OCI-LY7 (cell line): ENCODE measurements at regions not wholly inside any gene's neighbourhood (a gene's known extent, or its start where the extent isn't known, plus 50 kb on each side); places are given as distances from the start of the nearest gene placed in this dataset.

Experiments used
- BruUV-seq: library from RNA; stranded (reverse); fragments of 400-500 nt; replicated peaks from 2 replicates; lab custom pipeline; 2021; lab: Mats Ljungman, UMichigan
- CTCF ChIA-PET: fragments of 300-600 bp; sonication (Branson Sonifier 250); formaldehyde crosslinking; loops from one replicate; lab custom pipeline; 2022; ENCODE audit warnings: antibody characterized with exemption; ENCODE audit not compliant: unreplicated experiment; lab: Charles Lee
- POLR2A ChIA-PET: fragments of 300-600 bp; sonication (Branson Sonifier 250); formaldehyde crosslinking; loops from one replicate; lab custom pipeline; 2022; ENCODE audit warnings: antibody characterized with exemption; lab: Charles Lee
- DNase-seq: peaks from one replicate; pipeline ENCODE4 v3.0.0-alpha.2; 2015; ENCODE audit warnings: low spot score
- H2AFZ ChIP-seq: fragments of 200-600 bp; sonication (generic), shearing (Covaris generic); 2 replicates; pipeline ENCODE4 v1.6.1; 2014; ENCODE audit warnings: mild to moderate bottlenecking, antibody characterized with exemption, low read length, moderate library complexity
- H3K27ac ChIP-seq: fragments of 200-600 bp; sonication (generic); 2 replicates; pipeline ENCODE4 v1.5.1; 2014; ENCODE audit warnings: mixed run types, low read depth, mild to moderate bottlenecking, moderate library complexity, low read length, inconsistent platforms; ENCODE audit not compliant: poor library complexity, severe bottlenecking
- H3K36me3 ChIP-seq: fragments of 200-600 bp; sonication (generic); 2 replicates; pipeline ENCODE4 v1.6.1; 2014; ENCODE audit warnings: mild to moderate bottlenecking, antibody characterized with exemption, low read length, moderate library complexity, mixed read lengths; ENCODE audit not compliant: insufficient read depth
- H3K4me1 ChIP-seq: fragments of 200-600 bp; sonication (generic); 2 replicates; pipeline ENCODE4 v1.5.1; 2014; ENCODE audit warnings: mild to moderate bottlenecking, low read length; ENCODE audit not compliant: insufficient read depth, poor library complexity, severe bottlenecking
- H3K4me2 ChIP-seq: fragments of 200-600 bp; sonication (generic); 2 replicates; pipeline ENCODE4 v1.6.1; 2014; ENCODE audit warnings: mild to moderate bottlenecking, low read length
- H3K4me3 ChIP-seq: fragments of 200-600 bp; sonication (generic); 2 replicates; pipeline ENCODE4 v1.5.1; 2014; ENCODE audit warnings: mild to moderate bottlenecking, low read depth, low read length; ENCODE audit not compliant: poor library complexity, severe bottlenecking
- H3K79me2 ChIP-seq: fragments of 200-600 bp; sonication (generic); 2 replicates; pipeline ENCODE4 v1.6.1; 2016; ENCODE audit warnings: low read depth, mild to moderate bottlenecking, low read length, moderate library complexity, mixed read lengths; ENCODE audit not compliant: insufficient read depth
- H3K9me2 ChIP-seq: fragments of 200-600 bp; sonication (generic); 2 replicates; pipeline ENCODE4 v1.6.1; 2016; ENCODE audit warnings: mild to moderate bottlenecking, low read length, mixed read lengths; ENCODE audit not compliant: insufficient read depth
- H3K9me3 ChIP-seq: fragments of 200-600 bp; sonication (generic); 2 replicates; pipeline ENCODE4 v1.6.1; 2014; ENCODE audit warnings: mild to moderate bottlenecking, mixed run types, low read length, mixed read lengths
- H4K20me1 ChIP-seq: fragments of 200-600 bp; sonication (generic); 2 replicates; pipeline ENCODE4 v1.6.1; 2014; ENCODE audit warnings: mild to moderate bottlenecking, antibody characterized with exemption, low read length, moderate library complexity, mixed read lengths; ENCODE audit not compliant: insufficient read depth
- EZH2phosphoT487 ChIP-seq: fragments of 200-600 bp; sonication (generic); IDR thresholded peaks from 2 replicates; pipeline ENCODE4 v1.6.1; 2018; ENCODE audit warnings: low read depth, borderline replicate concordance, mild to moderate bottlenecking, mixed run types, antibody characterized with exemption, low read length, moderate library complexity, mixed read lengths
- intact Hi-C: fragments of 100-400 bp; cut with micrococcal nuclease; formaldehyde crosslinking; loops from one replicate; pipeline ENCODE4 v1.10.0; 2022; ENCODE audit not compliant: unreplicated experiment
- TF ChIP-seq, protein P1 (sequence below): fragments of 200-600 bp; sonication (generic); conservative IDR thresholded peaks from 2 replicates; pipeline ENCODE4 v1.5.1; 2014; ENCODE audit warnings: mild to moderate bottlenecking, antibody characterized with exemption, low read length, moderate library complexity, mixed read lengths

- Histone ChIP-seq H3K9me3 (no peaks in the 10 kb centered on the region), H3K27ac (no peak overlapping the region), H2AFZ (no peak overlapping the region), H3K36me3 (no peaks in the 10 kb centered on the region), H3K4me3 (no peak overlapping the region), H3K9me2 (no peaks in the 10 kb centered on the region), H4K20me1 (no peaks in the 10 kb centered on the region), H3K4me1 (no peaks in the 10 kb centered on the region), H3K4me2 (no peak overlapping the region), H3K79me2 (no peaks in the 10 kb centered on the region)
- BruUV-seq, result no TSS peak
- CTCF ChIA-PET, result no interaction called here
- DNase-seq, result peak; percentile 49
- TF ChIP-seq, protein P1, sequence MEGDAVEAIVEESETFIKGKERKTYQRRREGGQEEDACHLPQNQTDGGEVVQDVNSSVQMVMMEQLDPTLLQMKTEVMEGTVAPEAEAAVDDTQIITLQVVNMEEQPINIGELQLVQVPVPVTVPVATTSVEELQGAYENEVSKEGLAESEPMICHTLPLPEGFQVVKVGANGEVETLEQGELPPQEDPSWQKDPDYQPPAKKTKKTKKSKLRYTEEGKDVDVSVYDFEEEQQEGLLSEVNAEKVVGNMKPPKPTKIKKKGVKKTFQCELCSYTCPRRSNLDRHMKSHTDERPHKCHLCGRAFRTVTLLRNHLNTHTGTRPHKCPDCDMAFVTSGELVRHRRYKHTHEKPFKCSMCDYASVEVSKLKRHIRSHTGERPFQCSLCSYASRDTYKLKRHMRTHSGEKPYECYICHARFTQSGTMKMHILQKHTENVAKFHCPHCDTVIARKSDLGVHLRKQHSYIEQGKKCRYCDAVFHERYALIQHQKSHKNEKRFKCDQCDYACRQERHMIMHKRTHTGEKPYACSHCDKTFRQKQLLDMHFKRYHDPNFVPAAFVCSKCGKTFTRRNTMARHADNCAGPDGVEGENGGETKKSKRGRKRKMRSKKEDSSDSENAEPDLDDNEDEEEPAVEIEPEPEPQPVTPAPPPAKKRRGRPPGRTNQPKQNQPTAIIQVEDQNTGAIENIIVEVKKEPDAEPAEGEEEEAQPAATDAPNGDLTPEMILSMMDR, result peak; percentile 78
- TF ChIP-seq EZH2phosphoT487, result no peak
- POLR2A ChIA-PET, result interaction anchor here (0.6 to 1.2 kb wide), 2 partner anchors 14 to 28 kb away, joined by 3 to 5 read pairs; no protein-coding TSS in a partner anchor
- intact Hi-C loops, result no loop called here
Observed at GRCh38 chr14:35944847-35945246, 118.7 kb downstream of the BRMS1L start.

DNA sequence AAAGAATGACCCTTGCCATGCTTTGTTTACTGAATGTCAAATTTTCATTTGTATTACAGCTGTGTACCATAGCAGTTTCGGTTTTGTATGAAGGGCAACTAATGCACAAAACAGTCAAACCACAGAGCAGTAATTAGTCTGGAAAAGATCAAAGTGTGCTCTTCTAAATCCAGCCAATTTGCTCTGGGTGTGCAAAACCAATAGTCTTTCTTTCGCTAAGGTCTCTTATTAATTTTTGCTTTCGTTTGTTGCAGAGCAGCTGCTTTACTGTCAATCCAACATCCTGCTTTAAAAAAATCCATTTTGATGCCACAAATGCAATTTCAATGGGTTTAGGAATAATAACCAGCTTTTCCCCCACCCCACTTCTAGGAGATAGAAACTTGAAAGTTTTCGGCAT, 114.2 kb downstream of the BRMS1L start:
- H3K9me2 ChIP-seq, result no peaks in the 10 kb centered on the region
- H3K27ac ChIP-seq, result no peak overlapping the region
- TF ChIP-seq, protein P1, result no peak
- no peak overlapping the region for H3K4me3 ChIP-seq
- no peak for DNase-seq
- no peaks in the 10 kb centered on the region for H3K9me3 ChIP-seq
- H3K4me2 ChIP-seq, result peak overlapping the region; percentile 16
- H4K20me1 ChIP-seq, result no peaks in the 10 kb centered on the region
- BruUV-seq, result no TSS peak
- H3K79me2 ChIP-seq, result no peaks in the 10 kb centered on the region
- CTCF ChIA-PET, result no interaction called here
- H3K4me1 ChIP-seq, result no peaks in the 10 kb centered on the region
- POLR2A ChIA-PET, result no interaction called here
- no peaks in the 10 kb centered on the region for H3K36me3 ChIP-seq
- H2AFZ ChIP-seq, result peak overlapping the region; percentile 18; the same call in 1 of the 2 replicates
- intact Hi-C loops, result no loop called here

DNA sequence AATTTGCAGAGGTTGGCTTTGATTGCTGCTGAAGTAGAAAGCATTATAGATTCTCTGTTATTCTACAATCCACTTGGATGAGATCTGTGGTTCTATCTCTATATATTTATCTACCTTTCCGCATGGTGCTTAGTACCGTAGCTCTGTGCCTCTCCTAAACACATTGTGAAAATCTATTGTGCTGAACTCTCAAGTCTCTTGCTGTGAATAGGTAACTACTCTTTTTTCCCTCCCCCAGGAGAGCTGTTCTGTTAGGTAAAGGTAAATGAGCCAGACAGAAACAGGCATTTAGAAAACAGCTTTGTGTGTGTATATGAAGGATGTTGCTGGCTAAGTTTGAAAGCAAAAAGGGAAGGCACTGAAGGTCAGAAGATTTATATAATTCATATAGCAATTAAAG, 112.6 kb downstream of the BRMS1L start:
- Histone ChIP-seq H3K4me1 (no peaks in the 10 kb centered on the region), H3K79me2 (no peaks in the 10 kb centered on the region), H3K9me2 (no peaks in the 10 kb centered on the region), H3K27ac (no peak overlapping the region), H3K4me3 (no peak overlapping the region), H3K4me2 (no peak overlapping the region), H4K20me1 (no peaks in the 10 kb centered on the region), H3K36me3 (no peaks in the 10 kb centered on the region), H2AFZ (no peak overlapping the region), H3K9me3 (no peaks in the 10 kb centered on the region)
- TF ChIP-seq, protein P1, result no peak
- TF ChIP-seq EZH2phosphoT487, result no peak
- DNase-seq, result no peak
- BruUV-seq, result no TSS peak
- ChIA-PET POLR2A (no interaction called here), CTCF (no interaction called here)
- intact Hi-C loops, result no loop called here
